HG02798 (cell line): ENCODE measurements at regions not wholly inside any gene's neighbourhood (a gene's known extent, or its start where the extent isn't known, plus 50 kb on each side); places are given as distances from the start of the nearest gene placed in this dataset.
"Not testable (repeated sequence)": the region's sequence is repeated elsewhere in the genome, so short reads cannot be mapped to it uniquely, and the experiment has no call there.

Experiments
- ATAC-seq: cut with Tn5 transposase; IDR thresholded peaks from one replicate; pipeline ENCODE4 v1.9.1; 2021; ENCODE audit warnings: mild to moderate bottlenecking; ENCODE audit not compliant: unreplicated experiment, poor library complexity

DNA sequence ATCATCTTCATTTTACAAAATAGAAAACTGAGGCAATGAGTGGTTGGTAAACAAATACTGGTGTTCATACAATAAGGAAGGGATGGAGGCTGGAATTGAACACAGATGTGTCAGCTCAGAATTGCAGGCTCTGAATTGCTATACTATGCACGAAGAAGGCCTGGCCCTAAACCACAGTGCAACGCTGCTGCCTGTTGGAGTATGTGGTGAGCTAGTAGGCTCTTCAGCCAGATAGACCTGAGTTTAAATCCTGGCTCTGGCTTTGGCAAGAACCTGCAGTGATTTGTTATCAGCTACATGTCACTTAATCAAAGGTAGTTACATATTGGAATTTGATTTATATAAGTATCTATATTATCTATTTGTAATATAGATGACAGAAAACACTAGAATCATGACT is 1602.4 kb upstream of the CELF4 start:
- no peak for ATAC-seq

GRCh38 chr18:39166776-39167175 is 1601.2 kb upstream of the CELF4 start:
- no peak for ATAC-seq

- ATAC-seq, result no peak
Observed at GRCh38 chr18:39162013-39162827, 1596.6 kb upstream of the CELF4 start.

DNA sequence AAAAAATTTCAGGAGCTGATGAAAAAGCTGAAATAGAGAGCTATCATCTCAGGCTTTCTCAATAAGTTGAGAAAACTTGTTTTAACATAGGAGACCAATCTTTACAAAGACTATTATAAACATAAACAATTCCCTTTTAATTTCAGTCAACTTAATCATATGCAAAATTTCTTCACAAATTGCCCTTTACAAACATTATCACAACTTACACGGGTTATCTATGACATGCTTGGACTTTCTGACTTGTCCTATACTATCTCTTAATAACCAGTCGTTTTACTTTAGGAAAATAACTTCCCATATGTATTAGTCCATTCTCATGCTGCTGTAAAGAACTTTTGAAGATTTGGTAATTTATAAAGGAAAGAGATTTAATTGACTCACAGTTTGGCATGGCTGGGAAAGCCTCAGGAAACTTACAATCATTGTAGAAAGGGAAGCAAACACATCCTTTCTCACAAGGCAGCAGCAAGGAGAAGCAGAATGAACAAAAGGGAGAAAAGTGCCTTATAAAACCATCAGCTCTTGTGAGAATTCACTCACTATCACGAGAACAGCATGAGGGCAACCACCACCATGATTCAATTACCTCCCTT is 1583.7 kb upstream of the CELF4 start:
- ATAC-seq, result no peak

GRCh38 chr18:39134255-39134654 is 1568.7 kb upstream of the CELF4 start:
- no peak for ATAC-seq

GRCh38 chr18:39127538-39127937 is 1561.9 kb upstream of the CELF4 start:
- ATAC-seq, result not testable (repeated sequence)

DNA sequence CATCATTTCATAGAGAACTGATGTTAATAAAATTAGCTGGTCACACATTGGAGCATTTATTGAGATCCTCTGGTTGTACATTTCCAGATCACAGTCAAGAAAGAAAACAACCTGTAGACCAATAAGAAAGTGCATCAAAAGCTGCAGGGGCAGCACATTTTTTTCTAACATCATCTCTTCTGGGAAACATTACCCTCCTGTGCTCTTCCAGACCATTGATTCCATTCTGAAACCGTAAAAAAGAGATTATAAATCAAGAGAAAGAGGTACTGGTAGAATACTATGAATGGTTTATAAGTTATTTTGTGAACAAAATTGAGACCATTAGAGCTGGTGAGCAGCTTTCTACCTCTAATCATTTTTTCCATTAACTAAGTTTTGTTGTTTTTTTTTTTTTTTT is 1548.2 kb upstream of the CELF4 start:
- no peak for ATAC-seq

- no peak for ATAC-seq
Observed at GRCh38 chr18:39105104-39105503, 1539.5 kb upstream of the CELF4 start.

DNA sequence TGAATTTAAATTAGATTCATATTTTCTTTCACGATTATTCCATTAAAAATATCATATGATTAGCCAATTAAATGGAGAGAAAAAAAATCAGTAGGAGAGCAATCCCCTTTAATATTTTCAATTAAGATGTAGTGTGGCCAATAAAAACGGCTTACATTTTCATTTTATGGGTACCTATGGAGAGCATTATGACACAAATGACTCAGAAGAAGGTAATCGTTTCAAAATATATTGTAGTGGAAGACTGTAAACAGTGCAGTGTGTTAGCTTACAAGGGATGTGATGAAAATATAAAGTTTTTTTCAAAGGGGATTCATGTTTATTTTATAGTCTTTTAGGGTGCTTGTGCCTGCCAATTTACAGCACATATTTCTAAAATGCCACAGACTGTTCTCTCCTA is 1507.4 kb upstream of the CELF4 start:
- ATAC-seq, result no peak

- no peak for ATAC-seq
Observed at GRCh38 chr18:39062426-39062825, 1496.8 kb upstream of the CELF4 start.

DNA sequence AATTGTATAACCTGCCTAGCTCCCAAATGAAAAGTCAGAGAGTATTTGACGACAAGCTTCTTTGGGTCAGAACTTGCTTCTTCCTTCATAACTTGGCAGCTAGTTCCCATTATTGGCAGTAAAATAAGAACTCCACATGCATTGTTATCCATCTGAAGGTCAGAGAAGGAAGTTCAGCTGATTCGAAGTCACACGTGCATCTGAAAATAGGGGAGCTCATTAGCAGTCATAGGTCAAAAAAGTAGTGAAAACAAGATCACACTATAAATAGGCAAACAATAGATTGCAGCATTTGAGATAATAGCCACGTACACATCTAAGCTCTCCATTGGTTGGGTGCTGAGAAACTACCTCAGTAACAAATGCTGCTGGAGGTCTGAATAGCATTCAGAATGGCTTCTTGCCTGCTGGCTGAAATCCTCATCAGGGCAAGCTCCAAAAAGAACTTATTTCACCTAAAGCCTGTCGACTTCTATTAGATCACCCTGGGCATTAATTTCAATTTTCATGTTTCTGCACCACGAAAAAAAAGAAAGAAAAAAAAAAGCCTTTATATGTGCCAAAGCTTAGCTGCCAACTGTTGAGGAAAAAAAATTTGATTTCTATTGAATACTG is 1492.9 kb upstream of the CELF4 start:
- ATAC-seq, result no peak

DNA sequence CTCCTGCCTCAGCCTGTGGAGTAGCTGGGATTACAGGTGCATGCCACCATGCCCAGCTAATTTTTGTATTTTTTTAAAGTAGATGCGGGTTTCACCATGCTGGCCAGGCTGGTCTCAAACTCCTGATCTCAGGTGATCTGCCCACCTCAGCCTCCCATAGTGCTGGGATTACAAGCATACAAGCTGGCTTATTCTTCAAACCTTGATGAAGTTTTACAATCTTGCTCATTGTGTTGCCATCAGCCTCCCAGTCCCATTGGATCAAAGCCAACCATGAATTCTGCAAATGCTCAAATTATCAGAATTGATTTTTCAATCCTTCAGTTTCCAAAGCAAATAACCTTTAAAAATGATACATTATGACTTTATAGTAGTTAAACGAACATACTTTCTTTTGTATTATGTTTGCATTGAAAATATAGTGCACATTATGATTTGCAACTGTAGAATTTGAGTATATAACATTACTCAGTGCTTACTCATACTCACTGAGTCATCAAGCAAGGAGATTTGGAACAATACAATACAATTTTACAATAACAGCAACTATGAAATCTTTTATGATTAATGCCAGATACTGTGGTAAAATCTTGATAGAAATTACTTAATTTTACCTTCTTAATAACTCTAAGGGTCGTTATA is 1491.9 kb upstream of the CELF4 start:
- ATAC-seq, result no peak

GRCh38 chr18:39053571-39053970 is 1488.0 kb upstream of the CELF4 start:
- ATAC-seq, result no peak

- no peak for ATAC-seq
Observed at GRCh38 chr18:39051013-39051412, 1485.4 kb upstream of the CELF4 start.

DNA sequence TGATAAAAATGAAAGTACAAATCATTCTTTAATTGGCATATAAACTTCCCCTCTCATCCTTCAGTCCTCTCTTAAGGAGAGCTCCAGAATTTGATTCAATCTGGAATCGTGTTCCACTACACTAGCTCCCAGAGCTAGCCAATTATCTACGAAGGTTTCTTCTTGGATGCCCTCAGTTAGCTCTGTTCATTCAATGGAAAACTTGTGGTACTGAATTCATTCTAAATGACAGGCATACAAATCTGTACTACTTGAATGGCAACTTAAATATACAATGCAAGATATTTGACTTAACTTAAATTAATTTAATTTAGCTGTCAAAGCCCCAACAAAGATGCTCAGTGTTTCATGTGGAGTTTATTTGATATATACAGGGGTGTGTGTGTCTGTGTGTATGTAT is 1474.2 kb upstream of the CELF4 start:
- no peak for ATAC-seq

DNA sequence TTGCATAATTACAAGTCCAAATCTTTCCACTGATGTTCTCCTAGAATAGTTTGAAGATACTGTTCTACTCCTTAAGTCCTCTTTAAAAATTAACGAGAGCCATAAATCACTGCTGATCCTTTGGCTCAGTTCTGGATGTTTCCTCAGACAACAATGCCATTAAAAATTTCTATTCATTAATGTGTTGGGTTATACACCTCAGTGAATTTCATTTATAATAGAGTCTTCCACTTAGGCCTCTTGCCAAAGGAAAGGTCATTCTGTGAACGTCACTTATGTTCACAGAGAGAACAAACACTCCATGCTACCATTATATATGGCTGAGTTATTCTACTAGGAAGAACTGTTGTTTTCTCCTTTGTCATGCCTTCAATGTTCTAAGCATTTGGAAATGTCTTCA is 1472.3 kb upstream of the CELF4 start:
- no peak for ATAC-seq

- no peak for ATAC-seq
Observed at GRCh38 chr18:39033312-39033711, 1467.7 kb upstream of the CELF4 start.

DNA sequence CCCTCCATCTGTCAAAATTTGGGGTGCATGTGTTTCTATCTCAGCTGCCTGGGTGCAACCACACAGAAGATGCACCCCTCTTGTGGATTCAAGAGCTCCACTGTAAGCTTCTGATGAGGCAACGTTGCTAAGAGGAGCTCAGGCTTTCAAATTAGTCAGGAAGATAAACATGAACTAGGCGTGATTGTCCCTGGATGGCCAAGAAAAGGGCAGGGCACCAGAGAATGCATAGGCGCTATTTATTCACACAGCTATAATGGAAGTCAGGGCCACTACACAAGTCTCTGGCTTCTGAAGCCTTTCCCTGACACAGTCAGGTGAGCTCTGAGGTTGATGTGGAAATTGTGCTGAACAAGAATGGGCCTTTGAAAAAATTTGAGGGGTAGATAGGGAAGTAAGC is 1466.0 kb upstream of the CELF4 start:
- ATAC-seq, result no peak

DNA sequence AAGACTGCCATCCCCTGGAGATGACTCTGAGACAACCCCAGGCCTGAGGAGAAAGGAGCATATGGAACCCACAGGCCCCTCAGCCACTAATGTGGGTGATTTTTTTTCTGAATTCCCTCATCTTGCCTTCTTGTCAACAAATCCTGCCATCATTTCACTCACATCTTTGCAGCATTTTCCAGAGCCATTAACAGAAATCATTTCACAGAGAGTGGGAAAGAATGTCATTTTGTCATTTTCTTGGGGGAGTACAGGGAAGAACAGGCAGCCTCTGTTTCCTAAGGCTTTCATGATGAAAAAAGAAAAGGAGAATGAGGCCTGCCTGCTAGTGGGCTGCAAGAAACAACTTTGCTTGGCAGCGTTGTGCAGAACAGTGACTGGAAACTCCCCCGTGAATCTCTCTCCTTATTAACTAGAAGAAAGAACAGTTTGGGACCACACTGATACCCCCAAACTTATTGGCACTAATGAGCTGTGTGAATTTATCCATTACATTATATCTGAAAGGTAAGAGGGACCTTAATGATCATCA is 1464.6 kb upstream of the CELF4 start:
- no peak for ATAC-seq

DNA sequence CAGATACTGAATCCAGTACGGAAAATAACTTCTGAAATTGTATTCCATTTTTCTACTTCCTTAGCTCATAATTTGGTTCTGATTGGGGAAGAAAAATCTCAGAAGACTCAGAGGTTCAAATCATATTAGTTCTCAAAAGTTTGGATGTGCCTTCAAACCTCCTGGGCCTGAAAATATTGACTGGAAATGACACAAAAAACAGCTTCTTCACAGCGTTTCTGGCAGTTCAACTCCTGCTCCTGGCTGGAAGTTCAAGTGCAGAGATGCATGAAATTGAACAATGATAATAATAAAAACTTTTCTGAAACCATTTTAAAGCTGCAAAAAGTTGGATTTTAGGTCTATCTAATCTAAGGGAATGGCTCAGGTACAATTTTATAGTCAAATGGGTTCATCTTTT is 1459.9 kb upstream of the CELF4 start:
- no peak for ATAC-seq

DNA sequence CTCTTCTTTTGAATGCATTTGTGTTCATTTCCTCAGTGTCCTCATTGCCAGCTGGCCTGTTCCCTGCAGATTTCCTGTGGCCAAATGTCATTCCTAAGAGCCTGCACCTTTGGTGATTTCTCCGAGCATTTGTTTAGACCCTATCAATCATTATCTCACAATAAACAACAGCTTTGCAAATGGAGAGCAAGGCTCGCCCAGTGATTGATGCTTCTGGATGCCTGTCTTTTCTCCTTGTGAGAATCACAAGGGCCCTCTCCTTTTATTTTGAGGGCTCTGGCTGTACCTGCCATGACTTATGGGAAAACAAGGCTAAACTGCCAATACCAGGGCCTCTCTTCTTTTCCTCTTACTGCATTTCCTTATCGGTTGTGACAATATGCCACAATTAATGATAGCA is 1454.4 kb upstream of the CELF4 start:
- ATAC-seq, result no peak
